ENCODE measurements at regions not wholly inside any gene's neighbourhood (a gene's known extent, or its start where the extent isn't known, plus 50 kb on each side); places are given as distances from the start of the nearest gene placed in this dataset.
"Not testable (repeated sequence)": the region's sequence is repeated elsewhere in the genome, so short reads cannot be mapped to it uniquely, and the experiment has no call there.

DNA sequence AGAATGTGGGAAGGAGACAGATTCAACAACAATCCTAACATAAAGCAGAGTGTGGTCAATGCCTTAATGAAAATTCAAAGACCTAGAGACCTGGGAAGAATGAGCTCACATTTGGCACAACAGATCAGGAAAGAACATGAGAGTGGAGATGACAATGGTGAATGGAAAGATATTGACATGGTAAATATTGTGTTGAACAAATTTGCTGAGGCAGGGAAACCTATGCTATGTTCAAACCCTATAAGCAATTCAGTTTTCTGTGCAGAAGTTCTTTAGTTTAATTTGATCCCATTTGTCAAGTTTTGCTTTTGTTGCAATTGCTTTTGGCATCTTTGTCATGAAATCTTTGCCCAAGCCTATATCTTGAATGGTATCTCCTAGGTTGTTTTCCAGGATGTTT, 199.4 kb upstream of the LRRTM4 start:
- TF ChIP-seq, protein P1, sequence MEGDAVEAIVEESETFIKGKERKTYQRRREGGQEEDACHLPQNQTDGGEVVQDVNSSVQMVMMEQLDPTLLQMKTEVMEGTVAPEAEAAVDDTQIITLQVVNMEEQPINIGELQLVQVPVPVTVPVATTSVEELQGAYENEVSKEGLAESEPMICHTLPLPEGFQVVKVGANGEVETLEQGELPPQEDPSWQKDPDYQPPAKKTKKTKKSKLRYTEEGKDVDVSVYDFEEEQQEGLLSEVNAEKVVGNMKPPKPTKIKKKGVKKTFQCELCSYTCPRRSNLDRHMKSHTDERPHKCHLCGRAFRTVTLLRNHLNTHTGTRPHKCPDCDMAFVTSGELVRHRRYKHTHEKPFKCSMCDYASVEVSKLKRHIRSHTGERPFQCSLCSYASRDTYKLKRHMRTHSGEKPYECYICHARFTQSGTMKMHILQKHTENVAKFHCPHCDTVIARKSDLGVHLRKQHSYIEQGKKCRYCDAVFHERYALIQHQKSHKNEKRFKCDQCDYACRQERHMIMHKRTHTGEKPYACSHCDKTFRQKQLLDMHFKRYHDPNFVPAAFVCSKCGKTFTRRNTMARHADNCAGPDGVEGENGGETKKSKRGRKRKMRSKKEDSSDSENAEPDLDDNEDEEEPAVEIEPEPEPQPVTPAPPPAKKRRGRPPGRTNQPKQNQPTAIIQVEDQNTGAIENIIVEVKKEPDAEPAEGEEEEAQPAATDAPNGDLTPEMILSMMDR (IDR thresholded peaks at IDR 0.05; ENCODE audit: extremely low read depth, missing control alignments): no peak
- no peak for DNase-seq (ENCODE audit: low spot score)

GRCh38 chr2:77725045-77725444, 202.9 kb upstream of the LRRTM4 start:
- TF ChIP-seq, protein P1 (IDR thresholded peaks at IDR 0.05; ENCODE audit: extremely low read depth, missing control alignments): no peak
- no peak for DNase-seq (ENCODE audit: low spot score)

GRCh38 chr2:77734662-77735340, 212.6 kb upstream of the LRRTM4 start:
- not testable (repeated sequence) for DNase-seq (ENCODE audit: low spot score)

DNA sequence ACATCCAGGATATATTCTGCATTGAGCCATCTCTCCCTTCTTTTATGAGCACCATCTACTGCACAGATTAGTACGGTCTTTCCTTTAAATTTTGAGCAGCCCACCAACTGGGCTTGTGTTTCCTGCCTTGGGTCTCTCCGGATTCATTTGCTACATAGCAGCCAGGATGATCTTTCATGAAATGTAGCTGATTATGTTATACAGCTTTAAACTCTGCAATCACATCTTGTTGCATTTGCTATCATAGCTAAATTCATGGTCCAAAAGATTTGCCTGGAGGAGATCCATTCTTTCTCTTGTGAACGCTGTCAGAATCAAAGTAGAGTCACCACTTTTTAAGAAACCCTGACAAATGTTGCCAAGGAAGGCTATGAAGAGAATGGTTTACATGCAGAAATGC, 215.1 kb upstream of the LRRTM4 start:
- no peak for DNase-seq (ENCODE audit: low spot score)
- TF ChIP-seq, protein P1 (IDR thresholded peaks at IDR 0.05; ENCODE audit: extremely low read depth, missing control alignments): no peak

DNA sequence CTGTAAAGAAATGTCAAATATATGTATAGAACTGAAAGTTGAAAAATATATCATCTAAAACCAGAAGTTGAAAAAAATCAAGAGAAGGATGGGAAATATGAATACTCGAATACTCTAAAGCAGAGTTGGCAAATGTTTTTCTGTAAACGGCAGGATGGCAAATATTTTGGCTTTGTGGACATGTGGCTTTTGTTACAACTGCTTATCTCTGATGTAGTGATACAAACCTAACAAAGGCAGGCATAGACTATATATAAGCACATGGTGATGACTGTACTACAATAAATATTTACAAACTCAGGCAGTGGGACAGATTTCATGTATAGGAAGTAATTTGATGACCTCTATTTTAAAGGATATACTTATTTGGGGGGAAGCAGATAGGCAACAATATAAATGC, 224.6 kb upstream of the LRRTM4 start:
- no peak for DNase-seq (ENCODE audit: low spot score)
- TF ChIP-seq, protein P1 (IDR thresholded peaks at IDR 0.05; ENCODE audit: extremely low read depth, missing control alignments): no peak

DNA sequence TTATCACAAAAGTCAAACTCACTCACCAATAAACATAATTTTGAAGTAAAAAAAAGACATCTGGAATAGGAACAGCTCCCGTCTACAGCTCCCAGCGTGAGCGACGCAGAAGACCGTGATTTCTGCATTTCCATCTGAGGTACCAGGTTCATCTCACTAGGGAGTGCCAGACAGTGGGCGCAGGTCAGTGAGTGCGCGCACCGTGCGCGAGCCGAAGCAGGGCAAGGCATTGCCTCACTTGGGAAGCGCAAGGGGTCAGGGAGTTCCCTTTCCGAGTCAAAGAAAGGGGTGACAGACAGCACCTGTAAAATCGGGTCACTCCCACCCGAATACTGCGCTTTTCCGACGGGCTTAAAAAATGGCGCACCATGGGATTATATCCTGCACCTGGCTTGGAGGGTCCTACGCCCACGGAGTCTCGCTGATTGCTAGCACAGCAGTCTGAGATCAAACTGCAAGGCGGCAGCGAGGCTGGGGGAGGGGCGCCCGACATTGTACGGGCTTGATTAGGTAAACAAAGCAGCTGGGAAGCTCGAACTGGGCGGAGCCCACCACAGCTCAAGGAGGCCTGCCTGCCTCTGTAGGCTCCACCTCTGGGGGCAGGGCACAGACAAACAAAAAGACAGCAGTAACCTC, 231.7 kb upstream of the LRRTM4 start:
- DNase-seq (ENCODE audit: low spot score): not testable (repeated sequence)

DNA sequence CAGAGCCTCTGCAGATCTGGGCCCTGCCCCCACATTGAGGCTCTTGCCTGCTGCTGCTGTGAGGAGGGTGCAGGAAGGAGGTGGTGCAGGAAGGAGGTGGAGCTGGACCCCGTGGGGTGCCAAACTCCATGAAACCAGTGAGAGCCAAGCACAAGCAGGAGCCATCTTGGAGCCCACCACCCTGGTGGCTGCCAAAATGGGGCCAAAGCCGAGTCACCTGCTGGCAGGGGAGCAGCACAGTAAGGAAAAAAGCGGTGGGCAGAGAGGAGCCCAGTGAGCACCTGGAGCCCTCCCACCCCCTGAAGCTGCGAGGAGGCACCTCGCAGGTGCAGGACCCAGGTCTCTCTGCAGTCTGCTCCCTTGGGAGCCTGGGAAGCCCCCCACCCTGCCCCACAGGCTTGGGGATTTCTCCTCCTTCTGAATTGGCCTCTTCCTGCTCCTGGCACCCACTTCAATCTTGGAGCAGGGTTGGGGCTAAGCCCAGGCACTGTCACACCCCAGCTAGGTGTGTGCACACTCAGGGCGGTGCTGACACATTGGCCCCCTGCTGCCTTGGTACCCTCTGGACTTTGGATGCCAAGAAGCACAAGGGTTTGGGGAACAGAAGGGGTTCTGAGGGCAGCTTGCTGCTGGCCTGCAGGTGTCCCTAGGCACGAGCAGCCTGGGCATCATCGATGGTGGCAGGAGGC, 245.4 kb upstream of the LRRTM4 start:
- TF ChIP-seq, protein P1 (IDR thresholded peaks at IDR 0.05; ENCODE audit: extremely low read depth, missing control alignments): no peak
- no peak for DNase-seq (ENCODE audit: low spot score)

DNA sequence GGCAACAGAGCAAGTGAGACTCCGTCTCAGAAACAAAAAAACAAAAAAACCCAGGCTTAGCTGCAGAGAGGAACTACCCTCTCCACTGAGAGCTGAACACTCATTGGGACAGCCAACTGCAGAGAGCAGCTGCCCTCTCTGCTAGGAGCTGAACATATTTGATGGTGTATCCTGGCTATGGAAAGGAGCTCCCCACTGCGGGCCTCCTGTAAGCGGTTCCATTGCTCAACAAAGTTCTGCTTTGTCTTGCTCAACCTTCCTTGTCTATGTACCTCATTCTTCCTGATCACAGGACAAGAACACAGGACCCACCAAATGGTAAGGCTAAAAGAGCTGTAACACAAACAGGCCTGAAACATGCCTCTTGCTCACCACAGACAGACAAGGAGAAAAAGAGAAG, 246.3 kb upstream of the LRRTM4 start:
- no peak for DNase-seq (ENCODE audit: low spot score)

More for the DNA sequence above, 246.3 kb upstream of the LRRTM4 start:
- TF ChIP-seq, protein P1 (IDR thresholded peaks at IDR 0.05; ENCODE audit: extremely low read depth, missing control alignments): no peak

Measured in GM20000 (cell line).